KBM-7 (cell line): ENCODE measurements at regions not wholly inside any gene's neighbourhood (a gene's known extent, or its start where the extent isn't known, plus 50 kb on each side); places are given as distances from the start of the nearest gene placed in this dataset.
"Not testable (repeated sequence)": the region's sequence is repeated elsewhere in the genome, so short reads cannot be mapped to it uniquely, and the experiment has no call there.

ENCODE experiments used
- DNase-seq: peaks from one replicate; pipeline ENCODE4 v3.0.0-alpha.2; 2015
- in situ Hi-C: fragments of 300-500 bp; cut with MboI; formaldehyde crosslinking; loops from 2 replicates; pipeline ENCODE4 v1.14.3; 2020; ENCODE audit warnings: low sequenced_read_pairs, low pct_unique_long_range_greater_than_20kb, mixed read lengths

DNA sequence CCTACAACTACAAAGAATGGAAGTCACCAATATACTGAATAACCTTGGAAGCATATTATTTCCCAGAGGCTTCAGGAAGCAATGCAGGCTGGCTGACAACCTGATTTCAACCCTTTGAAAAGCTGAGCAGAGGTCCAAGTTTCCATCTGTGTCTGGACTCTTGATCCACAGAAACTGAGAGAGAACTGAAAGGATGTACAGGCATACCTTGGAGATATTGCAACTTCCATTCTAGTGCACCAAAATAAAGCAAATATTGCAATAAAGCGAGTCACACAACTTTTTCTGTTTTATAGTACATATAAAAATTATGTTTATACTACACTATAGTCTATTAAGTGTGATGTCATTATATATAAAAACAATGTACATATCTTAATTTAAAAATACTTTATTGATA, 85.3 kb downstream of the TYW3 start:
- no peak for DNase-seq
- in situ Hi-C loops = no loop called here

DNA sequence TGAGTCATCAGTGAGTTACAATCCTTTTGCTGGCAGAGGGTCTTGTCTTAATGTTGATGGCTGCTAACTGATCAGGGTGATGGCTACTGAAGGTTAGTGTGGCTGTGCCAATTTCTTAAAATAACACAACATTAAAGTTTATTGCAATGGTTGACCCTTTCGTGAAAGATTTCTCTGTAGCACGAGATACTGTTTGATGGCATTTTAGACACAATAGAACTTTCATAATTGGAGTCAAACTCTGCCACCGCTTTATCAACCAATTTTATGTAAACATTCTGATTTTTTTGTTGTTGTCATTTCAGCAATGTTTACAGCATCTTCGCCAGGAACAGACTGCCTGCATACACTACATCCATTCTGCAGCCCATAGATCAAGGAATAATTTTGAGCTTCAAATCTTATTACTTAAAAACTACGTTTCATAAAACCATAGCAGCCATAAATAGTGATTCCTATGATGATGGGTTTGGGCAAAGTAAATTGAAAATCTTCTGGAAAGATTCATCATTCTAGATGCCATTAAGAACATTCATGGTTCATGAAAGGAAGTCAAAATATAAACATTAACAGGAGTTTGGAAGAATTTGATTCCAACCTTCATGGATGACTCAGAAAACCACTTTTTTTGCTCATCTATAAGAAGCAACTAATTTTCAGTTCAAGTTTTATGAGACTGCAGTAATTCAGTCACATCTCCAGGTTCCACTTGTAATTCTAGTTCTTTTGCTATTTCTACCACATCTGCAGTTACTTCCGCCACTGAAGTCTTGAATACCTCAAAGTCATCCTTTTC, 85.9 kb downstream of the TYW3 start:
- no peak for DNase-seq
- in situ Hi-C loops = no loop called here

DNA sequence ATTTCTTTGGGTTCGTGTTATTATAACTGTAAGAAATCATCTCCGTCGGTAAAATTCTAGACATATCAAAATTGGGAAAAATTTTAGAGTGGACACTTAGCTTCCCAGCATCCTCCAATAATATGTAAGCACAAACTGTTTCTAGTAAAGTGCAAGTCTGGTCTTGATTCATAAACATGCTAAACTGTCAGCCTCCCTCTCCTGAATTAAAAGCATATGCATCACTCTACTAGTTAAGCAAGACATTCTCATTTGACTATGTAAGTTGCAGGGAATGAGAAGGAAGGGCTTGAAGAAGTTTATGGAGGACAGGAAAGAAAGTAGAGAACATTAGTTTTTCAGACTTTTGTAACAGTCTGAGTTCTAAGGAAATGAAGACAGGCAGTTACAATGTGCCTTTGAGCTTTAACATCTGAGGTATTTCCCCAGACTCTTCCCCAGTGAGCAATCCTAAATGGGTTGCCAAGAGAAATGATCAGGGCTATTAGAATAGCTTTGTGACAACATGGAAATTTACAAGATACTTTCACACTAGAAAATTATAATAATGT, 90.0 kb downstream of the TYW3 start:
- in situ Hi-C loops = no loop called here
- no peak for DNase-seq

DNA sequence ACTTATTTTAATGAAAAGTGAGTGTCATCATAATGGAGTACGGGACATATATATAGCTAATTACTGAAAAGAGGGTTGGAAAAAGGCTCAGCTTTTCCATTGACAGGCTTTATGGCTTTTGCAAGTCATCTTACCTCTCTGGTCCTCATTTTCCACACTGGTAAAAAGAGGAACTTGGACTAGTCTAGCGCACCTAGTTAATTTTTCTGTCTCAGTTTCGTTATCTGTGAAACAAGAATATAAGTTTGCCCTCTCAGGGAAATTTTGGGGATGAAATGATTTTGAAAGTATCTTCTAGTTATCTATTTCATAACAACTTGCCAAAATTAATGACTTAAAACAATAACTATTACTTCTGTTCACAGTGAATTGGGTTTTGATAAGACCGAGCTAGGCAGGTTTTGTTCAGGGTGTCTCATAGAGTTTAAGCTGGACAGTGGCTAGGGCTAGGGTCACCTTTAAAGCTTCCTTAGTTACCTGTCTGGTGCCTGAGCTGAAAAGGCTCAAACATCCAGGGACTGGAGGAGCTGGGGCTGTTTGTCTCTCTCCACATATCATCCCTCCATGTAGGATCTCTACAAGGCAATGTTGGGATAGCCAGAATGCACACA, 91.7 kb downstream of the TYW3 start:
- in situ Hi-C loops = no loop called here
- no peak for DNase-seq

DNA sequence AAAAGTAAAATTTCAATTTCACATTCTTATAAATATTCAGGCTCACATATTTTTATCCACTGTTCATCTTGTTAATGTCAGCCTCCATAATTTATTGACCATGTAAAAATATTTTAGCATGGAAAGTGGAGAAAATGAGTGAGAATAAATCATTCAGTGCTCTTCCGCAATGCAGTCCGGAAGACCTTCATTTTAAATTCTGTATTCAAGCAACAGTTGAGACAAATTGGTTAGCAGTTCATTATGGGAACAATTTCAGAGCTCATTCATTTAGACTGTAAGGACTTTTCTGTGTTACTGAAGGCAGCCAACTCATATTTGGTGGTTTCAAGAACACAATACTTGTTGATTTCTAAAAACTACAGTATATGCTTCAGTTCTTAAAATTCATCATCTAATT, 97.8 kb downstream of the TYW3 start:
- in situ Hi-C loops = no loop called here
- DNase-seq = no peak

DNA sequence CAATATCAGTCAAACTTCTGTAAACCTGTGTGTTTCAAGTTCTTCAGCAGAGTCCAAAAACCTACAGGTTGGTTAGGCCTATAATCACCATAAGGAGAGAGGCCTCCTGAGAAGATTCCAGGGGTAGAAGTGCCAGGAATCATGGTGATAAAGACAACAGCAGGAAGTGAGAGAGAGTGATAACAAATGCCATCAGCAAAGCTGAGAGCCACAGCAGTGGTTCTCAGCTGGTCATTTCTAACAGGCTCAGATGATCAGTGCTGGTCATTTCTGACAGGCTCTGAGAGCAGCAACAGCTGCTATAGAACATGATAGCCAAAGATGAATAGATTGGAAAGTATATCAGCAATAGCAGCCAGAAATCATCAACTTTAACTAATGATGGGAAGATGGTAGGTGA, 101.3 kb downstream of the TYW3 start:
- in situ Hi-C loops = no loop called here
- DNase-seq = no peak

DNA sequence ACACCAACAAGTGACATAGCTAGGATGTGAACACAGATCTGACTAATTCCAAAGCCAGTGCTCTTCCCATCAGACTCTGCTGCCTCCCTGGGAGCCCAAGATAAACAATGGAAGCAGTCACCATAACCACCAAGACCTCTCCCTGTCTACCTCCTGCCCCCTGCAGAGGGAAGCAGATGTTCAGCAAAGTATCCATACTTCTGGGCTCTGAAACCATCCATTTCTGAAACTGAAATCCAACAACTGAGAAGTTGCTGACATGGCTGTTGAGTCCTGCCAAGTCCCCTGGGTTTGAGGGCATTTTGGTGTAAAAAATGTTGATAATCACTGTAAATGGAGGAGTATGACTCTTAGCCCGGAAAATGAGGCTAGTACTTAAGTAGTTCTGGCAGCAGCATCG, 102.1 kb downstream of the TYW3 start:
- no peak for DNase-seq
- in situ Hi-C loops = no loop called here

DNA sequence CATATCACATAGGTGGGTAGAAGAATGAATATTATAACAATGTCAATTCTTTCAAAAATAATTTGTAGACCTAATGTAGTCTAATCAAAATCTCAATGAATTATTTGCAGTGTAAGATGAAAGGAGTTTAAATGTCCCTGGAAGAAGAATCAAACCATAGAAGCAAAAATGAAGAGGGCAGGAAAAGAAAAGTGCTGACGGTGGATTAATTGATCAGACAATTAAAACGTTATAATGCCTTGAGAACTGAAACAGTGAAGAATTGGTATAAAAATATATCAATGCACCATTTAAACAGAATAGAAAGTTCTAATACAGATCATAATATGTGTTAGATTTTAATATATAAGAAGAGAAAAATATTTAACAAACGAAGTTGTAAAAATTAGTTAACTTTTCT, 109.8 kb downstream of the TYW3 start:
- in situ Hi-C loops = no loop called here
- DNase-seq = no peak

DNA sequence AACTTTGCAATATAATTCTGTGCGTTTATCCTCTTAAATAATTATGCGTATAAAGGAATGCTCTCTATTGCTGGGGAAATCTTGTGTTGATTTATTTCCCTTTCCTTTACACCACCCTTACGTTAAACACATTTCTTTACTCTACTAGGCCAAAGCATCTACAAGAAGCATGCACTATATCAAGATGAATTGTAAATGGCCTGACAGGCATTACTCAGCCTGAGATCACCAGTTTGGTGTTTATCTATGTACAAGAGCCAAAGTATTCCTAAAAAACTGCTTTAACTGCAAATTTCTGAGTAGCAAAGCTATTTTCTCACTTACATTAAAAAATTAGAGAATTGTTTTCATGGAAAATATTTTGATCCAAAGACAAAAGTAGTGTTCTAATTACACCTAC, 114.8 kb downstream of the TYW3 start:
- DNase-seq = no peak
- in situ Hi-C loops = no loop called here

DNA sequence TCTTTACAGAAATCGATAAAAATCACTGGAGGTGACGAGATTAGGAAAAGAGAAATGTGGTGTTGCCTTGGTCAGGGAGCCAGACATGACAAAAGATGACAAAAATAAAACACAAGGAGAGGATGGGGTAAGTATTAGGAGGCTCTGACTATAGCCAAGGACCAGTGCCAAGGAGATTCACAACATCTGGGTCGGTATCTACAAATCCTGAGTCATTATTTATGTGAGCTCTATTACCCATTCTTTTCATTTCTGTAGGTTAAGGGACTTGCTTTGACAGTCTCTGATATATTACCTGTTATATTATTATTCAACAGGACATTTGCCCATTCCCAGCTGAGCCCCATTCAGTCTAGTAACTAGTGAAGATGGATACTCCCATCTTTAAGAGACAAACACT, 120.8 kb downstream of the TYW3 start:
- in situ Hi-C loops = no loop called here
- DNase-seq = no peak

DNA sequence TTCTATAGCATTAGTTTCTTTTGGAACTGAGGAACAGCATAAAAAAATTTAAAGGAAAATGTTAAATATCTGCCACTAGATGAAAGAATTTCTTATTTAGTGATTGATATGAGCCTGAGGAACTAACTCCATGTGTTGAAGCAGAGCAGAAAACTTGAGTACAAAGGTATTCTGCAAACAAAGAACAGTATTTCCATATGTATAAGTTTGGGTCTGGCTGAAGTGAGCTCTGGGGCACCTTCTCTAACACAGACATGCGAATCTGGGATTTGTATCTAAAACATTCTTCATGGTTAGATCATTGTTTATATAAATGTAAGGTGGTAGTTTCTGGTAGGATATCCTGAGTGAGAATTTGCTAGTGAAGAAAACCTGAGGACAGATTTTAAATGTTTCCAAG, 123.2 kb downstream of the TYW3 start:
- no peak for DNase-seq
- in situ Hi-C loops = no loop called here

DNA sequence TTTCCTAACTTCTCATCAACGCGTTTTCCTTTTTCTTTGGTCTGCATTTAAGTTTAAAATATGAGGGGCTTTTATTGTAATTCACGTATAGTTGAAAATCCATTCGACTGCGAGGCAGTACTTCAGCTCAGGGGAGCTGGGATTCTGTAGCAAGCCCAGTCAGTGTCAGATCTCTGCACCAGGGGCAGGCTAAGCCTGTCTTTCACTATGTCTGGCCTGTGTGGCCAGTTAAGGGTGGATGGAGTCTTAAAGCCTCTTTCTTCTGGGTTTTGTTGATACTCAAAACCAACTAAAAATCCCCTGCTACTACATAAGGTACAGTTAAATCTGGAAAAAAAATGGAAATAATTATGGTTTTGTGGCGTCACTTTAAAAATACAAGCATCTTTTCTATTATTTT, 124.7 kb downstream of the TYW3 start:
- in situ Hi-C loops = no loop called here

DNA sequence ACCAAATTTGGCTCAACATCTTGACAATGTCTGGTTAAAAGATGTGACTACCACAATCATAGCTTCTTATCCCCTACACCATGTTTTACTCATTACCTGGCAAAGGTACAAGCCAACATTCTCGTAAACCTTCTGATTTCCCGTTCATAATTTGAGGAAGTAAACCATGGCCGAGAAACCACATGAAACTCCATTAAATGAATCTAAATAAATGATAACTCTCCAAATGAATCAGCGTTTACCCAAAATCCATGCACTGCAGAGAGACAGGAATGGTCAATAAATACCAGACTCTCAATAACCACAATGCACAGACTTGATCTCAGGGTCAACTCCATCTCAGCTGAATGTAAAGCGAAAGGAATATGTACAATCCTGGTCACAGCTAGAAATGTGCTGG, 125.2 kb downstream of the TYW3 start:
- DNase-seq = no peak
- in situ Hi-C loops = no loop called here

More for the DNA sequence above, 124.7 kb downstream of the TYW3 start:
- DNase-seq = no peak

DNA sequence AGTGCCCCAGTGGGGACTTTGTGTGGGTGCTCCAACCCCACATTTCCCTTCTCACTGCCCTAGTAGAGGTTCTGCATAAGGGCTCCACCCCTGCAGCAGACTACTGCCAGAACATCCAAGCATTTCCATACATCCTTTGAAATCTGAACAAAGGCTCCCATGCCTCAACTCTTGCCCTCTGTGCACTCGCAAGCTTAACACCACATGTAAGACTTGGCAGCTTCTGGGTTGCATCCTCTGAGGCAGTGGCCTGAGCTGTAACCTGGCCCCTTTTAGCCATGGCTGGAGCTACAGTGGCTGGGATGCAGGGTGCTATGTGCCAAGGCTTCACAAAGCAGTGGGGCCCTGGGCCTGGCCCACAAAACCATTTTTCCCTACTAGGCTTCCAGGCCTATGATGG, 128.9 kb downstream of the TYW3 start:
- DNase-seq = no peak
- in situ Hi-C loops = no loop called here

DNA sequence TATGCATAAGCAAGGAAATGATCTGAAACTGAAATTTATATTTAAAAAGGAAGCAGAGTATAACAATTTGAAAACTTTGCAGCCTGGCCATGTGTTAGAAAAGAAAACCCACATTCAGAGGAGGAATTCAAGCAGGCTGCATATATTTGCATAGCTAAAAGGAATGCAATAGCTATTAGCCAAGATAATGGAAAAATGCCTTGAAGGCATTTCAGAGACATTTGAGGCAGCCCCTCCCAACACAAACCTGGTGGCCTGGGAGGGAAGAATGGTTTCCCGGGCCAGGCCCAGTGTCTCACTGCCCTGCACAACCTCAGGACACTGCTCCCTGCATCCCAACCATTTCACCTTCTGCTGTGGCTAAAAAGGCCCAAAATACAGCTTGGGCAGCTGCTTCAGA, 136.8 kb downstream of the TYW3 start:
- DNase-seq = no peak
- in situ Hi-C loops = no loop called here

DNA sequence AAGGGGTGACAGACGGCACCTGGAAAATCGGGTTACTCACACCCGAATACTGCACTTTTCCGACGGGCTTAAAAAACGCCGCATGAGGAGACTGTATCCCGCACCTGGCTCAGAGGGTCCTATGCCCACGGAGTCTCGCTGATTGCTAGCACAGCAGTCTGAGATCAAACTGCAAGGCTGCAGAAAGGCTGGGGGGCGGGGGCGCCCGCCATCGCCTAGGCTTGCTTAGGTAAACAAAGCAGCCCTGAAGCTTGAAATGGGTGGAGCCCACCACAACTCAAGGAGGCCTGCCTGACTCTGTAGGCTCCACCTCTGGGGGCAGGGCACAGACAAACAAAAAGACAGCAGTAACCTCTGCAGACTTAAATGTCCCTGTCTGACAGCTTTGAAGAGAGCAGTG, 144.4 kb downstream of the TYW3 start:
- in situ Hi-C loops, DNase-seq: not testable (repeated sequence)

DNA sequence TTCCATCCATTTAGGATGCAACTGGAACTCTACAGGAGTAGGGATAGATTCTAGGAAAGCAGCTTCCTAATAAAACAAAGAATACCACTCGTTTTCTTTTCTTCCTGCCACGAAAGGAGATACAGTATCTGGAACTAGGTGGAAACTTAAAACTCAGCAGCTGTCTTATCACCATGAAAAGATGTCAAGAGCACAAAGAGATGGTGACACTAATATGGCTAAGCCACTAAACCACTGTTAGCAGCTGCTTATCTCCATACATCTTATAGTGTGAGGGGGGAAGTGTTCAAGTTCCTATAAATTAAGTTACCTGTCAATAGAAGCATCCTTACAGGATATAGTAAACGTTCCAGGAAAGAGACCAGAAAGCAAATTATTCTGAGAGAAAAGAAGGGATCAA, 162.5 kb downstream of the TYW3 start:
- DNase-seq = no peak
- in situ Hi-C loops = no loop called here

DNA sequence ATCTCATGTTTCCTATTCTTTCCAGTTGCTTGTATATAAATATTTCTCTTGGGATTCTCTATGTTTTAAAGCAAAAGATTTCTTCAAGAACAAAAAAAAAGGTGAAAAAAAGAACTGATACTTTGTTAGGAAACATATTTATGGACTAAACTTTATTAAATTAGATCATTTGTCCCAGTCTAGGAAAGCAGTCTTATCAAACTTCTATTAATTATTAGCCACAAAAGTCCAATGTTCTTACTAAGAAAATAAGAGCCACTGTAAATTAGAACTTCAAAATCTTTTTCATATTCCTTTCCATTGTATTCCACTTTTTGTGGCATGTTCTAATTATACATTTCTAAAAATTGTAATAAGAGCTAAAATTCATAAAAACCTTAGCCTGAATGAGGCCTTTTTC, 175.2 kb downstream of the TYW3 start:
- DNase-seq = no peak
- in situ Hi-C loops = no loop called here

DNA sequence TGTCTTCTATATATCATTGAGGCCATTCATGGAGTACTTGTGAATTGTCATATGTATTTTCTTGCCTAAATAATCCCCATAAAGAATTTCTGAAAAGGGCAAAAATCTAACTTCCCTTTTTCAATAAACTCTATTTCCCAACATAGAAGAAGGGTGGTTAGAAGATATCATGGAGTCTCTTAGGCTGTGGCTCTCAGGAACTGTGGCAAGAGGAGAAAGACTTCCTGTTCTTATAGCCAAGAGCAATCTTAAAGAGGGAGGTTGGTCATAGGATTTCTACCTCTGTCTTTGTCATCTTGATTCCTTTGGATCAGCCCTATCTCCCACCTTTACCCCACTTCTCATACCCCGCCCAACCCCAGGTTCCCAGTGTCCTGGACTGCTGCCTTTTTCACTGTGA, 175.8 kb downstream of the TYW3 start:
- in situ Hi-C loops = no loop called here
- no peak for DNase-seq

DNA sequence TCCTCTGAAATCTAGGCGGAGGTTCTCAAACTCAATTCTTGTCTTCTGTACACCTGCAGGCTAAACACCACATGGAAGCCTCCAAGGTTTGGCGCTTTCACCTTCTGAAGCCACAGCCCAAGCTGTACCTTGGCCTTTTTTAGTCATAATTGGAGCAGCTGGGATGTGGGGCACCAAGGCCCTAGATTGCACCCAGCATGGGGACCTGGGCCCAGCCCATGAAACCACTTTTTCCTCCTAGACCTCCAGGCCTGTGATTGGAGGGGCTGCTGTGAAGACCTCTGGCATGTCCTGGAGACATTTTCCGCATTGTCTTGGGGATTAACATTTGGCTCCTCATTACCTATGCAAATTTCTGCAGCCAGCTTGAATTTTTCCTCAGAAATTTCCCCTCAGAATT, 181.0 kb downstream of the TYW3 start:
- DNase-seq = no peak
- in situ Hi-C loops = no loop called here

DNA sequence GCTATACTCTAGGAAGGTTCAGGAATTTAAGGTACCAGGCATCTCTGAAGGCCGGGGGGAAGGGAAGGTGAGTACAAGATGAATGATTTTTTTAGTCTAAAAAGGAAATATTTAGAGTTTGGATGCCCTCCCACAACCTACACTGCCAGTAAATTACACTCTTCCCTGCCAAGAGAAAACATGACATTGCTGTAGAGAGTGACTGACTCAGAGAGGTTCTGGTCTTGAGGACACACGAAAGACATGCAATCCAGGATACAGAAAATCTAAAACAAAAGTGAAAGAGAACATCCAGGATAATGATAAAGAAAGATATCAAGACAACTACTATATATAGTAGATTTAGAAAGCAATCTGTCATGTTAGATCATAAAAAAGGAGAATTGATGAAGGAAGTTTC, 200.5 kb downstream of the TYW3 start:
- in situ Hi-C loops = no loop called here
- DNase-seq = no peak
